Calu3 (cell line): ENCODE measurements at regions not wholly inside any gene's neighbourhood (a gene's known extent, or its start where the extent isn't known, plus 50 kb on each side); places are given as distances from the start of the nearest gene placed in this dataset.

ENCODE experiments used
- BruUV-seq: library from RNA; stranded (reverse); fragments of 400-500 nt; replicated peaks from 2 replicates; lab custom pipeline; 2021; lab: Mats Ljungman, UMichigan
- CTCF ChIA-PET: fragments of 300-600 bp; sonication (Branson Sonifier 250); formaldehyde crosslinking; loops from one replicate; lab custom pipeline; 2022; ENCODE audit warnings: antibody characterized with exemption; lab: Charles Lee
- DNase-seq: peaks from one replicate; pipeline ENCODE4 v3.0.0; 2022
- H3K27ac Mint-ChIP-seq: one replicate; pipeline ENCODE4 v1.8.0; 2022; ENCODE audit warnings: mixed read lengths; ENCODE audit not compliant: unreplicated experiment
- H3K27me3 Mint-ChIP-seq: one replicate; pipeline ENCODE4 v1.8.0; 2022; ENCODE audit warnings: mixed read lengths; ENCODE audit not compliant: unreplicated experiment
- H3K36me3 Mint-ChIP-seq: one replicate; pipeline ENCODE4 v1.8.0; 2022; ENCODE audit warnings: mild to moderate bottlenecking, moderate library complexity, mixed read lengths; ENCODE audit not compliant: insufficient read depth, unreplicated experiment
- H3K4me1 Mint-ChIP-seq: one replicate; pipeline ENCODE4 v1.8.0; 2022; ENCODE audit warnings: mild to moderate bottlenecking, low read depth, mixed read lengths; ENCODE audit not compliant: unreplicated experiment
- H3K4me3 Mint-ChIP-seq: one replicate; pipeline ENCODE4 v1.8.0; 2022; ENCODE audit warnings: mild to moderate bottlenecking, low read depth, moderate library complexity, mixed read lengths; ENCODE audit not compliant: unreplicated experiment
- H3K9me3 Mint-ChIP-seq: one replicate; pipeline ENCODE4 v1.8.0; 2022; ENCODE audit warnings: low read depth, mixed read lengths; ENCODE audit not compliant: unreplicated experiment
- intact Hi-C: fragments of 100-400 bp; cut with micrococcal nuclease; formaldehyde crosslinking; loops from one replicate; pipeline ENCODE4 v1.10.0; 2022; ENCODE audit not compliant: unreplicated experiment
- TF ChIP-seq, protein P1 (sequence below): fragments of 200-600 bp; IDR thresholded peaks from one replicate; pipeline ENCODE4 v1.8.0; 2022; ENCODE audit warnings: antibody characterized with exemption; ENCODE audit not compliant: unreplicated experiment

DNA sequence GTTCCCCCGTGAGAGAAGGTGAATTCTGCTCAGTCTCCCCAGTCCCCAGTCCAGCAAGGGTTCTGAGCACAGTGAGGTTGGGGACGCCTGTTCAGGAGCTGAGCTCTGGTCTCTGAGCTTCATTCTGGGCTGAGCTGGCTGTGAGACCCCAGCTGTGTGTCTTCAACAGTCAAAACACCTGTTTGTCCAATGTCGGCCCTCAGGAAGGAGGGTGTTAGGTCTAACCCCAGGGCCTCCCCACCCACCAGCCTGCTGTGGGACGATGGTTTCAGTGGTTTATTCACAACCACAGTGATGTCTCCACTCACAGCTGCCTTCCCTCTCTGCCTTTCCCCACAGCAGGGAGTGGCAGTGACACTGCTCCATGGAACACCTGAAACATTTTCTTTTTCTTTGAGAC lies 1282.9 kb downstream of the TBC1D22A start:
- H3K27ac Mint-ChIP-seq: no peak overlapping the region
- no peak overlapping the region for H3K4me3 Mint-ChIP-seq
- no peaks in the 10 kb centered on the region for H3K27me3 Mint-ChIP-seq
- H3K9me3 Mint-ChIP-seq: peaks cover 24% of the 10 kb centered on the region
- TF ChIP-seq, protein P1, sequence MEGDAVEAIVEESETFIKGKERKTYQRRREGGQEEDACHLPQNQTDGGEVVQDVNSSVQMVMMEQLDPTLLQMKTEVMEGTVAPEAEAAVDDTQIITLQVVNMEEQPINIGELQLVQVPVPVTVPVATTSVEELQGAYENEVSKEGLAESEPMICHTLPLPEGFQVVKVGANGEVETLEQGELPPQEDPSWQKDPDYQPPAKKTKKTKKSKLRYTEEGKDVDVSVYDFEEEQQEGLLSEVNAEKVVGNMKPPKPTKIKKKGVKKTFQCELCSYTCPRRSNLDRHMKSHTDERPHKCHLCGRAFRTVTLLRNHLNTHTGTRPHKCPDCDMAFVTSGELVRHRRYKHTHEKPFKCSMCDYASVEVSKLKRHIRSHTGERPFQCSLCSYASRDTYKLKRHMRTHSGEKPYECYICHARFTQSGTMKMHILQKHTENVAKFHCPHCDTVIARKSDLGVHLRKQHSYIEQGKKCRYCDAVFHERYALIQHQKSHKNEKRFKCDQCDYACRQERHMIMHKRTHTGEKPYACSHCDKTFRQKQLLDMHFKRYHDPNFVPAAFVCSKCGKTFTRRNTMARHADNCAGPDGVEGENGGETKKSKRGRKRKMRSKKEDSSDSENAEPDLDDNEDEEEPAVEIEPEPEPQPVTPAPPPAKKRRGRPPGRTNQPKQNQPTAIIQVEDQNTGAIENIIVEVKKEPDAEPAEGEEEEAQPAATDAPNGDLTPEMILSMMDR: no peak
- no peak for DNase-seq
- BruUV-seq: no TSS peak
- H3K4me1 Mint-ChIP-seq: no peaks in the 10 kb centered on the region
- CTCF ChIA-PET: no interaction called here
- intact Hi-C loops: no loop called here
- no peaks in the 10 kb centered on the region for H3K36me3 Mint-ChIP-seq

DNA sequence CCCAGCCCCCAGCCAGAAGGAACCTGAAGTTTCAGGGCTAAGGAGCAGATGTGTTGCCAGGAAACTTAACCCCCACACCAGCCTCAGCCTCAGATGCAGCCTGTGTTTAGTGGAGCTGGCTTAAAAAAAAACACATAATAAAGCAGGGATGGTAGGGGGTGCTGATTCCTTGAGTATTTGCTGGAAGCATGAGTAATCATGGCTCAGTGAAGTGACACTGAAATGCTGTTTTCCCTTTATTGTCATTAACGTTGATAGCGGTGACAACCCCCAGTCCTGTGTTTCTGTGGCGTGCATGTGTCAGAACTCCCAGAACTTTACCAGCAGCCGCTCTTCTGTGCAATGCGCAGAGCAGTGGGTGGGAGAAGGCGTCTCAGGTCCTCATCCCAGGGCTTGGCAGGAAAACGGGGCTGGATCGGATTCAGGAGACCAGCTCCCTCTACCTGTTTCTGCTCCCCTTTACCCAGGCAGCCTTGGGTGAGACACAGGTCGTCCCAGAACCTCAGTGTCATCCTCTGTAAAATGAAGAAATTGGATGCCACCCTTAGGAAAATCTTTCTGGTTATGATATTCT lies 1282.1 kb downstream of the TBC1D22A start:
- H3K4me3 Mint-ChIP-seq: no peak overlapping the region
- TF ChIP-seq, protein P1: no peak
- CTCF ChIA-PET: no interaction called here
- no peak for DNase-seq
- peaks cover 18% of the 10 kb centered on the region for H3K9me3 Mint-ChIP-seq
- no peaks in the 10 kb centered on the region for H3K4me1 Mint-ChIP-seq
- H3K36me3 Mint-ChIP-seq: no peaks in the 10 kb centered on the region
- intact Hi-C loops: no loop called here
- H3K27ac Mint-ChIP-seq: no peak overlapping the region
- no peaks in the 10 kb centered on the region for H3K27me3 Mint-ChIP-seq
- BruUV-seq: no TSS peak

DNA sequence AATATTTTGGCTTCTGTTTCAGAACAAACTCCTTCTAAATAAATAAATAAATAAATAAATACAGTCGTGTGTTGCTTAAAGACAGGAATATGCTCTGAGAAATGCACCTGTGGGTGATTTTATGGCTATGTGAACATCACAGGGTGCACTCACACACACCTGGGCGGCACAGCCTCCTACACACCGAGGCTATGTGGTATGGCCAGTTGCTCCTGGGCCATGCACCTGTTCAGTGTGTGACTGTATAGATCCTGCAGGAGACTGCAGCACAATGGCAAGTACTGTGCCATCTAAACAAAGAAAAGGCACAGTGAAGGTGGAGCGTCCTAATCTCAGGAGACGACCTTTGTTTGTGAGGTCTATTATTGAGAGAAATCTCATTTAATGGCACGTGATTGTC lies 1281.1 kb downstream of the TBC1D22A start:
- no TSS peak for BruUV-seq
- Mint-ChIP-seq H3K4me1 (no peaks in the 10 kb centered on the region), H3K9me3 (peaks cover 18% of the 10 kb centered on the region), H3K36me3 (no peaks in the 10 kb centered on the region), H3K4me3 (no peak overlapping the region), H3K27me3 (no peaks in the 10 kb centered on the region), H3K27ac (no peak overlapping the region)
- TF ChIP-seq, protein P1: no peak
- CTCF ChIA-PET: no interaction called here
- intact Hi-C loops: no loop called here
- no peak for DNase-seq

DNA sequence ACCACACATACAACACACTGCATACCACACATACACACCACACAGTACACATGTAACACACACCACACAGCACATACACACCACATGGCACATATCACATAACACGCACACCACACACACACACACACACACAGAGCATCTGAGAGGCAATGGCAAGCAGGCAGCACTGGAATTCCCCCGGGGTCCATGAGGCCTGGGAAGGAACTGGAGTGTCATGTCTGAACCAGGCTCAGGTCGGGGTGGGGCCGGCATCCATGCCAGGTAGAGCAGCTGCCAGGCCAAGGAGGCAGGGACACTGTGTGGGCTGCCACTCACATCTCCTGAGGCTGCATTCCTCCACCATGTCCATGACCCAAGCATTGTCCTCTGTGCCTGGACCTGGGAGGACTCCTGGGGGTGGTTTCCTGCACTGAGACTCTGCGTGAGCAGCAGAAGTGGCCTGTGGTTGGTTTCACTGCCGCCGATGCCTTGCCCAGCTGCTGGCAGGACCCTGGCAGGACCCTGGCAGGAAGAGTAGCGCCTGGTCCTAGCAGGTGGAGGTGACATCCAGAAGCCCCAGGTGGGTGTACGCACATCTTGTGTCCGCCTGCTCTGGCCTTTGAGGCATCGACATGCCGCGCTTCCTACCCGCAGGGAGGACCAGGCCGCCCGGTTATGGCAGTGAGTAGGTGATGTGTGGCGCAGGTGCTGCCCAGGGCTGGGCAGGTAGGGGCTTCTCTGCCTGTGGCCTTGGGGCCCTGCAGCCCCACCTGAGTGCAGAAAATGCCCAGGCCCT lies 1280.4 kb downstream of the TBC1D22A start:
- no TSS peak for BruUV-seq
- CTCF ChIA-PET: interaction anchor here (0.6 kb wide), 1 partner anchor 162 kb away, joined by 5 read pairs; no protein-coding TSS in a partner anchor
- Mint-ChIP-seq H3K27ac (no peak overlapping the region), H3K27me3 (no peaks in the 10 kb centered on the region), H3K4me1 (no peaks in the 10 kb centered on the region), H3K36me3 (no peaks in the 10 kb centered on the region), H3K9me3 (peaks cover 16% of the 10 kb centered on the region), H3K4me3 (no peak overlapping the region)
- TF ChIP-seq, protein P1: no peak
- DNase-seq: no peak
- intact Hi-C loops: no loop called here
